ENCODE measurements at regions not wholly inside any gene's neighbourhood (a gene's known extent, or its start where the extent isn't known, plus 50 kb on each side); places are given as distances from the start of the nearest gene placed in this dataset.

- no peak for TF ChIP-seq CTCF (IDR thresholded peaks at IDR 0.05; ENCODE audit: control extremely low read depth, extremely low read depth, low read depth, missing control alignments)
- no peak for DNase-seq (ENCODE audit: extremely low spot score)
- ChIA-PET POLR2A (no interaction called here), CTCF (no interaction called here)
Observed at GRCh38 chr21:31483146-31483545, 139.1 kb upstream of the TIAM1 start.

GRCh38 chr21:31482460-31482859 lies 138.4 kb upstream of the TIAM1 start:
- no peak for DNase-seq (ENCODE audit: extremely low spot score)
- no peak for TF ChIP-seq CTCF (IDR thresholded peaks at IDR 0.05; ENCODE audit: control extremely low read depth, extremely low read depth, low read depth, missing control alignments)
- CTCF ChIA-PET, result no interaction called here
- POLR2A ChIA-PET, result no interaction called here

- no peak for DNase-seq (ENCODE audit: extremely low spot score)
- ChIA-PET POLR2A (no interaction called here), CTCF (no interaction called here)
- no peak for TF ChIP-seq CTCF (IDR thresholded peaks at IDR 0.05; ENCODE audit: control extremely low read depth, extremely low read depth, low read depth, missing control alignments)
Observed at GRCh38 chr21:31480228-31480627, 136.2 kb upstream of the TIAM1 start.

- no peak for TF ChIP-seq CTCF (IDR thresholded peaks at IDR 0.05; ENCODE audit: control extremely low read depth, extremely low read depth, low read depth, missing control alignments)
- CTCF ChIA-PET, result no interaction called here
- POLR2A ChIA-PET, result no interaction called here
- no peak for DNase-seq (ENCODE audit: extremely low spot score)
Observed at GRCh38 chr21:31479714-31480113, 135.7 kb upstream of the TIAM1 start.

GRCh38 chr21:31479222-31479621 lies 135.2 kb upstream of the TIAM1 start:
- POLR2A ChIA-PET, result no interaction called here
- TF ChIP-seq CTCF (IDR thresholded peaks at IDR 0.05; ENCODE audit: control extremely low read depth, extremely low read depth, low read depth, missing control alignments), result no peak
- DNase-seq (ENCODE audit: extremely low spot score), result no peak
- CTCF ChIA-PET, result no interaction called here

GRCh38 chr21:31476263-31477022 lies 132.4 kb upstream of the TIAM1 start:
- TF ChIP-seq CTCF (IDR thresholded peaks at IDR 0.05; ENCODE audit: control extremely low read depth, extremely low read depth, low read depth, missing control alignments), result no peak
- CTCF ChIA-PET, result no interaction called here
- DNase-seq (ENCODE audit: extremely low spot score), result no peak
- POLR2A ChIA-PET, result no interaction called here

Data from GM10248 (cell line).